ENCODE measurements at regions not wholly inside any gene's neighbourhood (a gene's known extent, or its start where the extent isn't known, plus 50 kb on each side); places are given as distances from the start of the nearest gene placed in this dataset.

DNA sequence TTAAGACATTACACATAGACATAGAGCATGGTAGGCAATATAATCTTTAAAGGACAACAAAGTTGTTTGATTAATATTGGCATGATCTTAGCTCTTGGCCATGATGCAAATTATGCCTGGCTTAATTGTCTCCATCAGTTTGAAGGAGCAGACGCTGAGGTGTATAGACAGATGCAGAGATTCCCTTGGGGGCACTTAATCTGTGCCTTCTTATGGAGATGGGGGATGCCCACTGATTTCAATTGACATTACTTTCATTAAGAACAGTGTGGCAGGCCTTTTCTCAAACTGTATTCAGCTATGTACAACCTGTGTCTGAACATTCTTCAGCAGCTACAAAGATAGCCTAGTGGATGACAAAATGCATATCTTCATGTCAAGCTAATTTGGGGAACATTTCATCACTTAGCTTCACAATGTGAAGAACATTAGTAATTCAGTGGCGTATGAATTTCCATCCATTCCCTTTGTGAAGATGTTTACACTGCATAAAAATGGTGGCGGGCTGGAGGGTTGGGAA is 85.3 kb upstream of the MYCBP2 start:
- DNase-seq (ENCODE audit: insufficient read length, low spot score) (no peak), FAIRE-seq (peak; percentile 86)
- TF ChIP-seq, protein P1, sequence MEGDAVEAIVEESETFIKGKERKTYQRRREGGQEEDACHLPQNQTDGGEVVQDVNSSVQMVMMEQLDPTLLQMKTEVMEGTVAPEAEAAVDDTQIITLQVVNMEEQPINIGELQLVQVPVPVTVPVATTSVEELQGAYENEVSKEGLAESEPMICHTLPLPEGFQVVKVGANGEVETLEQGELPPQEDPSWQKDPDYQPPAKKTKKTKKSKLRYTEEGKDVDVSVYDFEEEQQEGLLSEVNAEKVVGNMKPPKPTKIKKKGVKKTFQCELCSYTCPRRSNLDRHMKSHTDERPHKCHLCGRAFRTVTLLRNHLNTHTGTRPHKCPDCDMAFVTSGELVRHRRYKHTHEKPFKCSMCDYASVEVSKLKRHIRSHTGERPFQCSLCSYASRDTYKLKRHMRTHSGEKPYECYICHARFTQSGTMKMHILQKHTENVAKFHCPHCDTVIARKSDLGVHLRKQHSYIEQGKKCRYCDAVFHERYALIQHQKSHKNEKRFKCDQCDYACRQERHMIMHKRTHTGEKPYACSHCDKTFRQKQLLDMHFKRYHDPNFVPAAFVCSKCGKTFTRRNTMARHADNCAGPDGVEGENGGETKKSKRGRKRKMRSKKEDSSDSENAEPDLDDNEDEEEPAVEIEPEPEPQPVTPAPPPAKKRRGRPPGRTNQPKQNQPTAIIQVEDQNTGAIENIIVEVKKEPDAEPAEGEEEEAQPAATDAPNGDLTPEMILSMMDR (IDR thresholded peaks at IDR 0.05; ENCODE audit: insufficient read depth, missing control alignments), result no peak

GRCh38 chr13:77409412-77409811 is 82.5 kb upstream of the MYCBP2 start:
- FAIRE-seq (no peak), DNase-seq (ENCODE audit: insufficient read length, low spot score) (no peak)
- TF ChIP-seq, protein P1 (IDR thresholded peaks at IDR 0.05; ENCODE audit: insufficient read depth, missing control alignments), result no peak

DNA sequence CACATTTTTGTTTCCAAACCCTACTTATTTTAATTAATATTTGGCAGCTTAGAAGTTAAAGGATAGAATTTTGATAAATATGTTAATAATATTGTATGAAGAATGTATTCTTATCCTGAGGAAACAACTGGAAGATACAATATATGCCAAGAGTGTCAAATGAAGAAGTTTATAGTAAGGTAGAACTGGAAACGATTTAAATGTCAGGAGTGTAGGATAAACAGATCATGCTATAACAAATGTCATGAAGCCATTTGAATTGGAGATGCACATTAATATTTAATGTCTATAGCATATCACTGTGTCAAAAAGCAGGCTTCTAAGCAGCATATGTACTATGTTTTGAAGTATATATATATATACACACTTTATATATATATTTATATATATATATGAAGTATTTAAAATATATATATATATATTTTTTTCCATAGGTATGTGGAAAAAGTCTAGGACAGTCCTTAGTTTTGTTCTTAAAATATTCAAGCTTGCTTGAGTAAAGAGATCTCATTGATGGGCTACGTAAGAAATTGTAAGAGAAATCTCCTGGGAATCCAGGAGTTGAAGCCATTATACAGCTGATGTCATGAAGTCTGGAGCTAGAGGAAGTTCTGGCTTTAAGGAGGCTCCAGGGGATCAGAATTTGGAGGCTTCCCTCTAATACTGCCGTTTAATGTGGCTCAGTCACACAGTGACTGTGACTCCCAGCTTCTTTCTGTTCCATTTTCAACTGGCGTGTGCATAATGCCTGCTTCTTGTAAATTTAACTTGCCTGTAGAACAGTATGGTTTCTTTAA is 79.9 kb upstream of the MYCBP2 start:
- no peak for FAIRE-seq
- no peak for DNase-seq (ENCODE audit: insufficient read length, low spot score)
- TF ChIP-seq, protein P1 (IDR thresholded peaks at IDR 0.05; ENCODE audit: insufficient read depth, missing control alignments), result no peak

DNA sequence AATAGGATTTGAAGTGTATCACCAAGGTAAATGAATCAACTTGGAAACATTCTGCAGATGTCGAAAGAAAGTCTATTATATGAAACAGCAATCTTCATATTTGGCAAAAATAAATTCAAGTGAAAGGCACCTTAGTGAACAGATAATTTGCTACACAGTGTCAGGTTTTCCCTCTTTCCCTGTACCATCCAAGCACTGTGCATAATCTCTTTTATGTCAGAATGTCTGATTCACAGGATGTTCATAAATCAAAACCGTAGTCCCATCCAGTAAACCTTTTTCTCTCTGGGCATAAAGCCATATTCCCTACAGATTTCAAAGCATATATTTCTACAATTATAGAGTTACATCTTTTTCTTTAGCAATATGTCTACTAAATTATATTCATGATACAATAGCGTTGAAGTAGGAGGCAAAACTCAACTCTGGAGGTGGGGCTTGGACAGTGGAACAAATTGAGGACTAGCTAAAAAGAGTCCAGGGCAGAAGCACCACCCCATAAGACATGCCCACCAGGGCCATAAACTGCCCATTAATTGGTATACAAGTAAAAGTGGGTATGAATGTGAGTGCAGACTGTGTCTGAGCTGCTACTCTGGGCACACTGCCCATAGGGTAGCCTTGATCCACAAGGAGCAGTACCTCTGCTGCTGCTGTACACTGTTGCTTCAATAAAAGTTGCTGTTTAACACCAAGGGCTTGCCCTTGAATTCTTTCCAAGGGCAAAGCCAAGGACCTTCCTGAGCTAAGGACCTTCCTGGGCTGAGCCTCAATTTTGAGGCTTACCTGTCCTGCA is 72.1 kb upstream of the MYCBP2 start:
- TF ChIP-seq, protein P1 (IDR thresholded peaks at IDR 0.05; ENCODE audit: insufficient read depth, missing control alignments), result no peak
- FAIRE-seq (no peak), DNase-seq (ENCODE audit: insufficient read length, low spot score) (no peak)

DNA sequence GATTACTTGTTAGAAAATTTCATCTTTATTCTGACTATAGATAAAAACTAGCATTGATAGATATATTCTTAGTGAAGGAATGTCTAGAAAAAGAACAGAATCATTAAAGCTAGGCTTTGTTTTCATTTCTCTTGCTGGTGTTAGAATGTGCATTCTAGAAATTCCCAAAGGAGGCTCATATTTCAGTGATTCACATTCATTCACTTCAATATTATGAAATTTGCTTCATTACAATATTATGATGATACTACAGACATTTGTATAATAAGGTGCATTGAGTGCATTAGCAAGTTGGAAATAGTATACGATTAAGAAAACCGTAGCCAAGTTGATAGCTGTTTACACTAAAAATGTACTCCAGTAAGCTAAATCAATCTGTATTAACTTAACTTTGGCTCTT is 70.7 kb upstream of the MYCBP2 start:
- TF ChIP-seq, protein P1 (IDR thresholded peaks at IDR 0.05; ENCODE audit: insufficient read depth, missing control alignments), result no peak
- FAIRE-seq, result no peak
- DNase-seq (ENCODE audit: insufficient read length, low spot score), result no peak

DNA sequence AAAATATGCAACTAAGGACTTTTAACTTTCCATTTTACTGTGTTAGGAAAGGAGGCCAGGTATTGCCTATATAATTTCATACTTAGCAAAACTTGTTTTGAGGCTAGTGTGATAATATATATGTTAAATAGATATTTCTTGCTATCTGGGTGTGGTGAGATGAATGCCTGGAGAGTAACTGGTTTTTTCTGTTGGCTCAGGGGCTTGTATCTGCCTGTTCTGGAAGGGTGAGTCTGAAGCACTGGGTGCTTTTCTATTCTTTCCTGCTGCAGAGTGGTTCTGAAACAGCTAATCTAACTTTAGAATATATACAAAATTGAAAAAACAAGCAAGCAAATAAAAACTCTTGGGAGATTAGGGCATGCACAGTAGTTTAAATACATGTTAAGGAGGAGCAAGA is 64.6 kb upstream of the MYCBP2 start:
- TF ChIP-seq, protein P1 (IDR thresholded peaks at IDR 0.05; ENCODE audit: insufficient read depth, missing control alignments), result no peak
- no peak for FAIRE-seq

More for the DNA sequence above, 64.6 kb upstream of the MYCBP2 start:
- no peak for DNase-seq (ENCODE audit: insufficient read length, low spot score)

Data from D721Med (cell line).